ENCODE measurements at regions not wholly inside any gene's neighbourhood (a gene's known extent, or its start where the extent isn't known, plus 50 kb on each side); places are given as distances from the start of the nearest gene placed in this dataset.

DNA sequence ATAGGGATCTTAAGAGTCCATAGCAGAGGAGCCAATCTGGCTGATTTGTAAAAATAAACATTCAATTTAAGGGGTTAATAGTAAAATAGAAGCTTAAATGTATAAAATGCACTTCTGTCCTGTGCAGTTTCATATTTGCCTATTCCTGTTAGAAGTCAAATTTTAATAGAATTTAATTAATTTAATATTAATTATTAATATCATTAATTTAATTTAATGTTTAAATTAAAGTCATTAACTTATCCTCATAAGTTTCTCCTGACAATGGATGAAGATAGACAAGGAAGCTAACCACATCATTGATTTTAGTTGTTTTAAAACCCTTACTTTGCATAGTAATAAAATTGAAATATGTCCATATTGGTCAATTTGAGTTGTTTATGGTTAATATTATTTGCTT is 1096.2 kb upstream of the EPHA6 start:
- TF ChIP-seq, protein P1, sequence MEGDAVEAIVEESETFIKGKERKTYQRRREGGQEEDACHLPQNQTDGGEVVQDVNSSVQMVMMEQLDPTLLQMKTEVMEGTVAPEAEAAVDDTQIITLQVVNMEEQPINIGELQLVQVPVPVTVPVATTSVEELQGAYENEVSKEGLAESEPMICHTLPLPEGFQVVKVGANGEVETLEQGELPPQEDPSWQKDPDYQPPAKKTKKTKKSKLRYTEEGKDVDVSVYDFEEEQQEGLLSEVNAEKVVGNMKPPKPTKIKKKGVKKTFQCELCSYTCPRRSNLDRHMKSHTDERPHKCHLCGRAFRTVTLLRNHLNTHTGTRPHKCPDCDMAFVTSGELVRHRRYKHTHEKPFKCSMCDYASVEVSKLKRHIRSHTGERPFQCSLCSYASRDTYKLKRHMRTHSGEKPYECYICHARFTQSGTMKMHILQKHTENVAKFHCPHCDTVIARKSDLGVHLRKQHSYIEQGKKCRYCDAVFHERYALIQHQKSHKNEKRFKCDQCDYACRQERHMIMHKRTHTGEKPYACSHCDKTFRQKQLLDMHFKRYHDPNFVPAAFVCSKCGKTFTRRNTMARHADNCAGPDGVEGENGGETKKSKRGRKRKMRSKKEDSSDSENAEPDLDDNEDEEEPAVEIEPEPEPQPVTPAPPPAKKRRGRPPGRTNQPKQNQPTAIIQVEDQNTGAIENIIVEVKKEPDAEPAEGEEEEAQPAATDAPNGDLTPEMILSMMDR (conservative IDR thresholded peaks at IDR 0.05; ENCODE audit: low read depth, low read length) = no peak
- no peak for TF ChIP-seq EZH2 (IDR thresholded peaks at IDR 0.05; ENCODE audit: borderline replicate concordance, low read depth, low read length, poor library complexity, severe bottlenecking)

Data from A673 (cell line).